Osteoblast (primary cell): ENCODE measurements at regions not wholly inside any gene's neighbourhood (a gene's known extent, or its start where the extent isn't known, plus 50 kb on each side); places are given as distances from the start of the nearest gene placed in this dataset.

Source experiments
- DNase-seq: peaks from one replicate; pipeline ENCODE4 v3.0.0; 2011; ENCODE audit warnings: low spot score, mixed read lengths; ENCODE audit not compliant: insufficient read length; ENCODE audit errors: missing footprints
- H2AFZ ChIP-seq: 2 replicates; pipeline ENCODE4 v1.6.0; 2011; ENCODE audit warnings: mild to moderate bottlenecking, low read length
- H3K27ac ChIP-seq: 2 replicates; pipeline ENCODE4 v1.5.1; 2011; ENCODE audit warnings: mild to moderate bottlenecking, low read depth, low read length, moderate library complexity
- H3K27me3 ChIP-seq: 2 replicates; pipeline ENCODE4 v1.6.0; 2012; ENCODE audit warnings: mild to moderate bottlenecking, control low read depth, inconsistent platforms, low read length, moderate library complexity; ENCODE audit not compliant: insufficient read depth
- H3K36me3 ChIP-seq: 2 replicates; pipeline ENCODE4 v1.5.1; 2011; ENCODE audit warnings: mild to moderate bottlenecking, low read length, control low read depth, moderate library complexity; ENCODE audit not compliant: insufficient read depth
- H3K4me1 ChIP-seq: 2 replicates; pipeline ENCODE4 v1.5.1; 2011; ENCODE audit warnings: mild to moderate bottlenecking, low read length, control low read depth, moderate library complexity; ENCODE audit not compliant: insufficient read depth
- H3K4me2 ChIP-seq: 2 replicates; pipeline ENCODE4 v1.6.0; 2011; ENCODE audit warnings: mild to moderate bottlenecking, low read length; ENCODE audit not compliant: insufficient read depth
- H3K4me3 ChIP-seq: fragments of 200-600 bp; sonication (generic); 3 replicates; pipeline ENCODE4 v1.5.1; 2012; ENCODE audit warnings: mild to moderate bottlenecking, low read length, inconsistent platforms; ENCODE audit not compliant: insufficient read depth
- H3K79me2 ChIP-seq: 2 replicates; pipeline ENCODE4 v1.6.0; 2012; ENCODE audit warnings: mild to moderate bottlenecking, low read length, control low read depth, inconsistent platforms; ENCODE audit not compliant: insufficient read depth
- H3K9me3 ChIP-seq: 2 replicates; pipeline ENCODE4 v1.5.1; 2011; ENCODE audit warnings: low read depth, low read length, control low read depth
- H4K20me1 ChIP-seq: 2 replicates; pipeline ENCODE4 v1.6.0; 2012; ENCODE audit warnings: mild to moderate bottlenecking, low read length, control low read depth; ENCODE audit not compliant: insufficient read depth
- CTCF ChIP-seq: IDR thresholded peaks from 2 replicates; pipeline ENCODE4 v1.5.1; 2011; ENCODE audit warnings: mild to moderate bottlenecking, low read depth, low read length, moderate library complexity; ENCODE audit errors: extremely low read depth

GRCh38 chr5:125056671-125057485 lies 310.4 kb upstream of the ZNF608 start:
- H4K20me1 ChIP-seq: no peaks in the 10 kb centered on the region

GRCh38 chr5:125057912-125058826 lies 311.7 kb upstream of the ZNF608 start:
- H3K27ac ChIP-seq: peak overlapping the region; percentile 25

More at GRCh38 chr5:125056671-125057485, 310.4 kb upstream of the ZNF608 start:
- Histone ChIP-seq H3K4me3 (no peak overlapping the region), H3K4me2 (peak overlapping the region; percentile 68), H3K9me3 (no peaks in the 10 kb centered on the region), H3K4me1 (peaks cover 29% of the 10 kb centered on the region), H3K36me3 (no peaks in the 10 kb centered on the region), H3K27me3 (no peaks in the 10 kb centered on the region), H2AFZ (peak overlapping the region; percentile 46), H3K79me2 (no peaks in the 10 kb centered on the region), H3K27ac (peak overlapping the region; percentile 23)
- DNase-seq: peak; percentile 51
- TF ChIP-seq CTCF: peak; percentile 12

GRCh38 chr5:125059255-125060002 lies 313.0 kb upstream of the ZNF608 start:
- Histone ChIP-seq H2AFZ (no peak overlapping the region), H3K4me1 (peaks cover 29% of the 10 kb centered on the region), H3K79me2 (no peaks in the 10 kb centered on the region), H3K27ac (no peak overlapping the region), H3K4me3 (no peak overlapping the region), H3K9me3 (no peaks in the 10 kb centered on the region), H4K20me1 (no peaks in the 10 kb centered on the region), H3K36me3 (no peaks in the 10 kb centered on the region), H3K27me3 (no peaks in the 10 kb centered on the region), H3K4me2 (no peak overlapping the region)
- no peak for DNase-seq
- no peak for TF ChIP-seq CTCF

More at GRCh38 chr5:125057912-125058826, 311.7 kb upstream of the ZNF608 start:
- H4K20me1 ChIP-seq: no peaks in the 10 kb centered on the region
- no peak overlapping the region for H3K4me3 ChIP-seq
- peaks cover 29% of the 10 kb centered on the region for H3K4me1 ChIP-seq
- no peaks in the 10 kb centered on the region for H3K36me3 ChIP-seq
- DNase-seq: peak; percentile 2
- no peak for TF ChIP-seq CTCF
- no peak overlapping the region for H2AFZ ChIP-seq
- H3K4me2 ChIP-seq: peak overlapping the region; percentile 68
- H3K27me3 ChIP-seq: no peaks in the 10 kb centered on the region
- no peaks in the 10 kb centered on the region for H3K79me2 ChIP-seq
- H3K9me3 ChIP-seq: no peaks in the 10 kb centered on the region
